Activated T-helper 1 cell treated with Interleukin-2 at 50 U/mL for 16 hours (primary cell): ENCODE measurements at regions not wholly inside any gene's neighbourhood (a gene's known extent, or its start where the extent isn't known, plus 50 kb on each side); places are given as distances from the start of the nearest gene placed in this dataset.

Experiments used
- DNase-seq: peaks from one replicate; pipeline ENCODE4 v3.0.0-alpha.2; 2020; ENCODE audit warnings: low read depth

GRCh38 chr15:47412136-47412535 lies 305.2 kb upstream of the SEMA6D start:
- DNase-seq = no peak

- no peak for DNase-seq
These were observed 304.5 kb upstream of the SEMA6D start for GRCh38 chr15:47412802-47413201.

- no peak for DNase-seq
These were observed 303.1 kb upstream of the SEMA6D start for GRCh38 chr15:47414207-47414606.

- no peak for DNase-seq
These were observed 301.8 kb upstream of the SEMA6D start for GRCh38 chr15:47415539-47415971.

- DNase-seq = no peak
These were observed 294.2 kb upstream of the SEMA6D start for GRCh38 chr15:47422881-47423665.

GRCh38 chr15:47427463-47427862 lies 289.8 kb upstream of the SEMA6D start:
- no peak for DNase-seq

- no peak for DNase-seq
These were observed 287.9 kb upstream of the SEMA6D start for GRCh38 chr15:47429376-47429775.

GRCh38 chr15:47431501-47431900 lies 285.8 kb upstream of the SEMA6D start:
- DNase-seq = no peak

GRCh38 chr15:47432826-47433225 lies 284.5 kb upstream of the SEMA6D start:
- DNase-seq = no peak

- no peak for DNase-seq
These were observed 282.7 kb upstream of the SEMA6D start for GRCh38 chr15:47434596-47434995.

GRCh38 chr15:47437491-47437890 lies 279.8 kb upstream of the SEMA6D start:
- no peak for DNase-seq

GRCh38 chr15:47439146-47440111 lies 277.9 kb upstream of the SEMA6D start:
- DNase-seq = no peak

- DNase-seq = no peak
These were observed 274.9 kb upstream of the SEMA6D start for GRCh38 chr15:47442371-47442770.

- no peak for DNase-seq
These were observed 273.5 kb upstream of the SEMA6D start for GRCh38 chr15:47443839-47444238.

GRCh38 chr15:47445723-47446392 lies 271.4 kb upstream of the SEMA6D start:
- DNase-seq = no peak

- no peak for DNase-seq
These were observed 256.3 kb upstream of the SEMA6D start for GRCh38 chr15:47460795-47461573.

- no peak for DNase-seq
These were observed 255.6 kb upstream of the SEMA6D start for GRCh38 chr15:47461652-47462141.

GRCh38 chr15:47466357-47466756 lies 250.9 kb upstream of the SEMA6D start:
- DNase-seq = no peak

GRCh38 chr15:47470983-47471382 lies 246.3 kb upstream of the SEMA6D start:
- no peak for DNase-seq

- DNase-seq = no peak
These were observed 244.1 kb upstream of the SEMA6D start for GRCh38 chr15:47473106-47473725.

- DNase-seq = no peak
These were observed 243.5 kb upstream of the SEMA6D start for GRCh38 chr15:47473832-47474231.
